HEK293 (cell line): ENCODE measurements at regions not wholly inside any gene's neighbourhood (a gene's known extent, or its start where the extent isn't known, plus 50 kb on each side); places are given as distances from the start of the nearest gene placed in this dataset.

Experiments
- CTCF ChIA-PET: fragments of 350-600 bp; formaldehyde crosslinking; extraction: SDS; loops from one replicate; lab custom pipeline; 2021; ENCODE audit warnings: antibody characterized with exemption; lab: Yijun Ruan, JAX
- POLR2A ChIA-PET: fragments of 300-600 bp; formaldehyde crosslinking; extraction: SDS; loops from one replicate; lab custom pipeline; 2020; ENCODE audit warnings: antibody characterized with exemption, inconsistent platforms; lab: Yijun Ruan, JAX
- H3K27ac ChIP-seq: fragments of 200-500 bp; sonication (Bioruptor generic); 2 replicates; pipeline ENCODE4 v1.5.1; 2014; ENCODE audit warnings: low read depth, low read length, control low read depth, inconsistent platforms; ENCODE audit errors: extremely low read depth
- H3K36me3 ChIP-seq, 2 experiments: fragments of 200-500 bp in 1 of 2; sonication (Bioruptor generic) in 1 of 2; 1 replicate in 1 of 2; 2 replicates in 1 of 2; pipeline ENCODE4 v1.5.1; 2014 to 2017; ENCODE audit warnings: inconsistent platforms in 2 of 2, low read length in 2 of 2; ENCODE audit not compliant: control insufficient read depth in 2 of 2, insufficient read depth in 1 of 2
- H3K4me1 ChIP-seq: fragments of 200-500 bp; sonication (Bioruptor generic); 2 replicates; pipeline ENCODE4 v1.5.1; 2014; ENCODE audit warnings: mild to moderate bottlenecking, low read length, inconsistent platforms; ENCODE audit not compliant: control insufficient read depth, insufficient read depth
- H3K4me3 ChIP-seq: 2 replicates; pipeline ENCODE4 v1.5.1; 2011; ENCODE audit warnings: low read depth, mild to moderate bottlenecking, control low read depth, low read length, moderate library complexity
- H3K9me3 ChIP-seq: fragments of 200-500 bp; sonication (Bioruptor generic); 2 replicates; pipeline ENCODE4 v1.5.1; 2014; ENCODE audit warnings: low read depth, low read length, inconsistent platforms; ENCODE audit not compliant: control insufficient read depth, insufficient read depth
- CTCF ChIP-seq: fragments of 450-650 bp; formaldehyde crosslinking; IDR thresholded peaks from 2 replicates; pipeline ENCODE4 v1.5.1; 2016; ENCODE audit warnings: missing biosample characterization, missing genetic modification characterization
- HOXC10 ChIP-seq: sonication (generic); formaldehyde crosslinking; IDR thresholded peaks from 2 replicates; pipeline ENCODE4 v1.8.1; 2023; ENCODE audit warnings: mild to moderate bottlenecking, missing genetic modification reagents
- IKZF3 ChIP-seq: fragments of 450-650 bp; IDR thresholded peaks from 2 replicates; pipeline ENCODE4 v1.5.0; 2018; ENCODE audit warnings: missing biosample characterization, mild to moderate bottlenecking, missing genetic modification characterization, moderate library complexity
- WT1 ChIP-seq: fragments of 450-650 bp; formaldehyde crosslinking; IDR thresholded peaks from 2 replicates; pipeline ENCODE4 v1.5.1; 2016; ENCODE audit warnings: missing biosample characterization, missing genetic modification characterization
- ZBTB6 ChIP-seq: fragments of 450-650 bp; formaldehyde crosslinking; IDR thresholded peaks from 2 replicates; pipeline ENCODE4 v1.5.1; 2017; ENCODE audit warnings: missing biosample characterization, missing genetic modification characterization
- ZBTB8A ChIP-seq: fragments of 450-650 bp; formaldehyde crosslinking; IDR thresholded peaks from 2 replicates; pipeline ENCODE4 v1.5.1; 2016; ENCODE audit warnings: missing biosample characterization, missing genetic modification characterization
- ZNF169 ChIP-seq: fragments of 450-650 bp; formaldehyde crosslinking; IDR thresholded peaks from 2 replicates; pipeline ENCODE4 v1.5.1; 2016; ENCODE audit warnings: missing biosample characterization, missing genetic modification characterization
- ZNF416 ChIP-seq: fragments of 450-650 bp; formaldehyde crosslinking; IDR thresholded peaks from 2 replicates; pipeline ENCODE4 v1.5.1; 2016; ENCODE audit warnings: missing biosample characterization, missing genetic modification characterization
- ZNF48 ChIP-seq: fragments of 450-650 bp; formaldehyde crosslinking; IDR thresholded peaks from 2 replicates; pipeline ENCODE4 v1.5.1; 2016; ENCODE audit warnings: missing biosample characterization, missing genetic modification characterization
- ZNF510 ChIP-seq: fragments of 450-650 bp; formaldehyde crosslinking; IDR thresholded peaks from 2 replicates; pipeline ENCODE4 v1.5.1; 2018; ENCODE audit warnings: mild to moderate bottlenecking, missing genetic modification characterization, missing biosample characterization; ENCODE audit not compliant: insufficient replicate concordance
- ZNF555 ChIP-seq: fragments of 450-650 bp; formaldehyde crosslinking; conservative IDR thresholded peaks from 2 replicates; pipeline ENCODE4 v1.5.1; 2017; ENCODE audit warnings: missing biosample characterization, mild to moderate bottlenecking, missing genetic modification characterization, inconsistent platforms
- ZNF600 ChIP-seq: fragments of 450-650 bp; formaldehyde crosslinking; IDR thresholded peaks from 2 replicates; pipeline ENCODE4 v1.5.1; 2016; ENCODE audit warnings: missing biosample characterization, missing genetic modification characterization
- ZNF610 ChIP-seq: fragments of 450-650 bp; formaldehyde crosslinking; IDR thresholded peaks from 2 replicates; pipeline ENCODE4 v1.5.1; 2016; ENCODE audit warnings: missing biosample characterization, missing genetic modification characterization, borderline replicate concordance
- ZNF621 ChIP-seq: fragments of 450-650 bp; formaldehyde crosslinking; IDR thresholded peaks from 2 replicates; pipeline ENCODE4 v1.5.1; 2017; ENCODE audit warnings: missing biosample characterization, missing genetic modification characterization
- ZNF626 ChIP-seq: fragments of 450-650 bp; sonication (Bioruptor Pico); formaldehyde crosslinking; IDR thresholded peaks from 2 replicates; pipeline ENCODE4 v1.5.1; 2018; ENCODE audit warnings: missing biosample characterization, missing genetic modification characterization, inconsistent platforms
- ZNF76 ChIP-seq: fragments of 450-650 bp; formaldehyde crosslinking; IDR thresholded peaks from 2 replicates; pipeline ENCODE4; 2016; ENCODE audit warnings: low read depth, missing biosample characterization, missing genetic modification characterization, borderline replicate concordance
- ZNF791 ChIP-seq: fragments of 450-650 bp; formaldehyde crosslinking; IDR thresholded peaks from 2 replicates; pipeline ENCODE4 v1.5.1; 2016; ENCODE audit warnings: missing biosample characterization, missing genetic modification characterization
- ZXDB ChIP-seq: fragments of 450-650 bp; formaldehyde crosslinking; IDR thresholded peaks from 2 replicates; pipeline ENCODE4 v1.5.1; 2016; ENCODE audit warnings: missing biosample characterization, missing genetic modification characterization
- TF ChIP-seq, protein P1 (sequence below): fragments of 450-650 bp; formaldehyde crosslinking; IDR thresholded peaks from 2 replicates; pipeline ENCODE4 v1.5.1; 2016; ENCODE audit warnings: missing biosample characterization, missing genetic modification characterization
- TF ChIP-seq, protein P2 (sequence below): fragments of 450-650 bp; formaldehyde crosslinking; IDR thresholded peaks from 2 replicates; pipeline ENCODE4 v1.5.1; 2017; ENCODE audit warnings: missing biosample characterization, mild to moderate bottlenecking, missing genetic modification characterization, moderate library complexity
- TF ChIP-seq, protein P3 (sequence below): fragments of 450-650 bp; formaldehyde crosslinking; IDR thresholded peaks from 2 replicates; pipeline ENCODE4 v1.5.1; 2017; ENCODE audit warnings: missing biosample characterization, missing genetic modification characterization

DNA sequence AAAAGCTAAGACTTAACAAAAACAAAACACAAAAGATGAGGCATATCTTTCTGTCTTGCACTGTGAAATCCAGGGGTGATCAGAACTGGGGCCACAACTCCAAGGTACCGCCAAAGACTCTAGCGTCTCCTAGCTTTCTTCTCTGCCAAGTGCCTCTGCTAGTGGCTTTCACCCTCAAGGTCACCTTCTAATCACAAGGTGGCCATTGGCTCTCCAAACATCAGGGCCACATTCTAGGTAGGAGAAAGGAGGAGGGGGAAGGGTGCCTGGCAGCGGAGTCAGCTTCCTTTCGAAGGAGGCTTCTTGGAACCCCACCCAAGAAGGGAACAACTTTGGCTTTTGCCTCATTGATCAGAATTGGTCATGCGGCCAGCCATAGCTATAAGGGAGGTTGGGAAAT, 168.8 kb upstream of the SMAD3 start (continued):
- TF ChIP-seq ZNF510 (tag by site-specific recombination) (no peak), ZNF610 (no peak), WT1 (tag by site-specific recombination) (no peak), ZNF555 (tag by site-specific recombination) (no peak), ZNF626 (tag by site-specific recombination) (no peak), ZNF791 (tag by site-specific recombination) (no peak), HOXC10 (CRISPR knock-in tag) (no peak), ZBTB8A (tag by site-specific recombination) (no peak), ZNF621 (no peak), ZNF76 (tag by site-specific recombination) (no peak)
- TF ChIP-seq, protein P1, sequence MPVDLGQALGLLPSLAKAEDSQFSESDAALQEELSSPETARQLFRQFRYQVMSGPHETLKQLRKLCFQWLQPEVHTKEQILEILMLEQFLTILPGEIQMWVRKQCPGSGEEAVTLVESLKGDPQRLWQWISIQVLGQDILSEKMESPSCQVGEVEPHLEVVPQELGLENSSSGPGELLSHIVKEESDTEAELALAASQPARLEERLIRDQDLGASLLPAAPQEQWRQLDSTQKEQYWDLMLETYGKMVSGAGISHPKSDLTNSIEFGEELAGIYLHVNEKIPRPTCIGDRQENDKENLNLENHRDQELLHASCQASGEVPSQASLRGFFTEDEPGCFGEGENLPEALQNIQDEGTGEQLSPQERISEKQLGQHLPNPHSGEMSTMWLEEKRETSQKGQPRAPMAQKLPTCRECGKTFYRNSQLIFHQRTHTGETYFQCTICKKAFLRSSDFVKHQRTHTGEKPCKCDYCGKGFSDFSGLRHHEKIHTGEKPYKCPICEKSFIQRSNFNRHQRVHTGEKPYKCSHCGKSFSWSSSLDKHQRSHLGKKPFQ (tag by site-specific recombination), result no peak

GRCh38 chr15:66897416-66897815, 168.0 kb upstream of the SMAD3 start:
- H3K9me3 ChIP-seq, result no peaks in the 10 kb centered on the region
- H3K36me3 ChIP-seq, result no peaks in the 10 kb centered on the region
- H3K4me1 ChIP-seq, result no peaks in the 10 kb centered on the region
- POLR2A ChIA-PET, result no interaction called here
- no peak overlapping the region for H3K4me3 ChIP-seq
- CTCF ChIA-PET, result interaction anchor here (0.6 to 2.9 kb wide), 4 partner anchors 12 to 295 kb away, joined by 3 to 16 read pairs (median 3); no protein-coding TSS in a partner anchor
- no peak overlapping the region for H3K27ac ChIP-seq
- TF ChIP-seq, protein P2, sequence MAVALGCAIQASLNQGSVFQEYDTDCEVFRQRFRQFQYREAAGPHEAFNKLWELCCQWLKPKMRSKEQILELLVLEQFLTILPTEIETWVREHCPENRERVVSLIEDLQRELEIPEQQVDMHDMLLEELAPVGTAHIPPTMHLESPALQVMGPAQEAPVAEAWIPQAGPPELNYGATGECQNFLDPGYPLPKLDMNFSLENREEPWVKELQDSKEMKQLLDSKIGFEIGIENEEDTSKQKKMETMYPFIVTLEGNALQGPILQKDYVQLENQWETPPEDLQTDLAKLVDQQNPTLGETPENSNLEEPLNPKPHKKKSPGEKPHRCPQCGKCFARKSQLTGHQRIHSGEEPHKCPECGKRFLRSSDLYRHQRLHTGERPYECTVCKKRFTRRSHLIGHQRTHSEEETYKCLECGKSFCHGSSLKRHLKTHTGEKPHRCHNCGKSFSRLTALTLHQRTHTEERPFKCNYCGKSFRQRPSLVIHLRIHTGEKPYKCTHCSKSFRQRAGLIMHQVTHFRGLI (tag by site-specific recombination), result no peak
- TF ChIP-seq ZNF169 (tag by site-specific recombination), result no peak
- TF ChIP-seq ZXDB (tag by site-specific recombination), result no peak
- TF ChIP-seq ZNF600 (tag by site-specific recombination), result no peak
- no peak for TF ChIP-seq IKZF3 (tag by site-specific recombination)
- no peak for TF ChIP-seq CTCF (tag by site-specific recombination)
- TF ChIP-seq, protein P3, sequence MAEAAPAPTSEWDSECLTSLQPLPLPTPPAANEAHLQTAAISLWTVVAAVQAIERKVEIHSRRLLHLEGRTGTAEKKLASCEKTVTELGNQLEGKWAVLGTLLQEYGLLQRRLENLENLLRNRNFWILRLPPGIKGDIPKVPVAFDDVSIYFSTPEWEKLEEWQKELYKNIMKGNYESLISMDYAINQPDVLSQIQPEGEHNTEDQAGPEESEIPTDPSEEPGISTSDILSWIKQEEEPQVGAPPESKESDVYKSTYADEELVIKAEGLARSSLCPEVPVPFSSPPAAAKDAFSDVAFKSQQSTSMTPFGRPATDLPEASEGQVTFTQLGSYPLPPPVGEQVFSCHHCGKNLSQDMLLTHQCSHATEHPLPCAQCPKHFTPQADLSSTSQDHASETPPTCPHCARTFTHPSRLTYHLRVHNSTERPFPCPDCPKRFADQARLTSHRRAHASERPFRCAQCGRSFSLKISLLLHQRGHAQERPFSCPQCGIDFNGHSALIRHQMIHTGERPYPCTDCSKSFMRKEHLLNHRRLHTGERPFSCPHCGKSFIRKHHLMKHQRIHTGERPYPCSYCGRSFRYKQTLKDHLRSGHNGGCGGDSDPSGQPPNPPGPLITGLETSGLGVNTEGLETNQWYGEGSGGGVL (tag by site-specific recombination), result no peak
- TF ChIP-seq ZBTB6 (tag by site-specific recombination), result no peak
- TF ChIP-seq ZNF416 (tag by site-specific recombination), result no peak
- no peak for TF ChIP-seq ZNF48 (tag by site-specific recombination)
